OCI-LY3 (cell line): ENCODE measurements at regions not wholly inside any gene's neighbourhood (a gene's known extent, or its start where the extent isn't known, plus 50 kb on each side); places are given as distances from the start of the nearest gene placed in this dataset.
"Not testable (repeated sequence)": the region's sequence is repeated elsewhere in the genome, so short reads cannot be mapped to it uniquely, and the experiment has no call there.

ENCODE experiments used
- H2AFZ ChIP-seq: fragments of 200-600, 300-600 bp; shearing (Covaris generic); 2 replicates; pipeline ENCODE4 v1.6.0; 2014; ENCODE audit warnings: antibody characterized with exemption, low read depth, low read length
- H3K27ac ChIP-seq: fragments of 200-600, 300-600 bp; sonication (generic); 2 replicates; pipeline ENCODE4 v1.5.1; 2014; ENCODE audit warnings: mild to moderate bottlenecking, low read length, moderate library complexity, mixed read lengths
- H3K27me3 ChIP-seq: fragments of 200-600, 300-600 bp; sonication (generic); 2 replicates; pipeline ENCODE4 v1.6.1; 2014; ENCODE audit warnings: low read depth, low read length, mixed read lengths
- H3K36me3 ChIP-seq: fragments of 200-600, 300-600 bp; sonication (generic); replicated peaks from 2 replicates; pipeline ENCODE3; 2014; ENCODE audit warnings: low read depth, low read length, mixed read lengths
- H3K4me1 ChIP-seq: fragments of 300-600, 200-600 bp; sonication (generic); 2 replicates; pipeline ENCODE4 v1.6.1; 2014; ENCODE audit warnings: low read length, mixed read lengths
- H3K4me2 ChIP-seq: fragments of 200-600, 300-600 bp; sonication (generic); 2 replicates; pipeline ENCODE4 v1.6.1; 2014; ENCODE audit warnings: low read length, mixed read lengths
- H3K4me3 ChIP-seq: fragments of 300-600, 200-600 bp; sonication (generic); 2 replicates; pipeline ENCODE4 v1.5.1; 2014; ENCODE audit warnings: antibody characterized with exemption, mild to moderate bottlenecking, low read length, moderate library complexity
- H3K79me2 ChIP-seq: fragments of 300-600, 200-600 bp; shearing (Covaris generic); 2 replicates; pipeline ENCODE4 v1.6.1; 2014; ENCODE audit warnings: mild to moderate bottlenecking, low read length, mixed read lengths
- H3K9ac ChIP-seq: fragments of 300-600, 200-600 bp; shearing (Covaris generic); 2 replicates; pipeline ENCODE4 v1.6.0; 2014; ENCODE audit warnings: mild to moderate bottlenecking, low read length, moderate library complexity
- H3K9me3 ChIP-seq: fragments of 200-600, 300-600 bp; shearing (Covaris generic); 2 replicates; pipeline ENCODE4 v1.6.1; 2014; ENCODE audit warnings: low read length, mixed read lengths; ENCODE audit not compliant: insufficient read depth
- H4K20me1 ChIP-seq: fragments of 200-600, 300-600 bp; sonication (generic); 2 replicates; pipeline ENCODE4 v1.6.1; 2016; ENCODE audit warnings: low read length, mixed read lengths; ENCODE audit not compliant: insufficient read depth
- EZH2phosphoT487 ChIP-seq: fragments of 200-600 bp; shearing (Covaris generic); IDR thresholded peaks from 2 replicates; pipeline ENCODE4 v1.6.1; 2018; ENCODE audit warnings: antibody characterized with exemption, mixed run types, low read depth
- TF ChIP-seq, protein P1 (sequence below): fragments of 200-600, 300-600 bp; sonication (generic); IDR thresholded peaks from 2 replicates; pipeline ENCODE4 v1.5.1; 2014; ENCODE audit warnings: antibody characterized with exemption, low read length, low read depth

- no peak overlapping the region for H3K4me3 ChIP-seq
- no peaks in the 10 kb centered on the region for H3K79me2 ChIP-seq
- H3K27me3 ChIP-seq = no peaks in the 10 kb centered on the region
- H2AFZ ChIP-seq = no peak overlapping the region
- H3K4me2 ChIP-seq = no peak overlapping the region
- no peaks in the 10 kb centered on the region for H3K36me3 ChIP-seq
- no peaks in the 10 kb centered on the region for H3K9me3 ChIP-seq
- no peak overlapping the region for H3K27ac ChIP-seq
- H3K9ac ChIP-seq = no peak overlapping the region
- no peaks in the 10 kb centered on the region for H4K20me1 ChIP-seq
- no peaks in the 10 kb centered on the region for H3K4me1 ChIP-seq
- no peak for TF ChIP-seq EZH2phosphoT487
- TF ChIP-seq, protein P1, sequence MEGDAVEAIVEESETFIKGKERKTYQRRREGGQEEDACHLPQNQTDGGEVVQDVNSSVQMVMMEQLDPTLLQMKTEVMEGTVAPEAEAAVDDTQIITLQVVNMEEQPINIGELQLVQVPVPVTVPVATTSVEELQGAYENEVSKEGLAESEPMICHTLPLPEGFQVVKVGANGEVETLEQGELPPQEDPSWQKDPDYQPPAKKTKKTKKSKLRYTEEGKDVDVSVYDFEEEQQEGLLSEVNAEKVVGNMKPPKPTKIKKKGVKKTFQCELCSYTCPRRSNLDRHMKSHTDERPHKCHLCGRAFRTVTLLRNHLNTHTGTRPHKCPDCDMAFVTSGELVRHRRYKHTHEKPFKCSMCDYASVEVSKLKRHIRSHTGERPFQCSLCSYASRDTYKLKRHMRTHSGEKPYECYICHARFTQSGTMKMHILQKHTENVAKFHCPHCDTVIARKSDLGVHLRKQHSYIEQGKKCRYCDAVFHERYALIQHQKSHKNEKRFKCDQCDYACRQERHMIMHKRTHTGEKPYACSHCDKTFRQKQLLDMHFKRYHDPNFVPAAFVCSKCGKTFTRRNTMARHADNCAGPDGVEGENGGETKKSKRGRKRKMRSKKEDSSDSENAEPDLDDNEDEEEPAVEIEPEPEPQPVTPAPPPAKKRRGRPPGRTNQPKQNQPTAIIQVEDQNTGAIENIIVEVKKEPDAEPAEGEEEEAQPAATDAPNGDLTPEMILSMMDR = no peak
Measured at GRCh38 chr10:34058845-34059614, 724.6 kb upstream of the NRP1 start.

DNA sequence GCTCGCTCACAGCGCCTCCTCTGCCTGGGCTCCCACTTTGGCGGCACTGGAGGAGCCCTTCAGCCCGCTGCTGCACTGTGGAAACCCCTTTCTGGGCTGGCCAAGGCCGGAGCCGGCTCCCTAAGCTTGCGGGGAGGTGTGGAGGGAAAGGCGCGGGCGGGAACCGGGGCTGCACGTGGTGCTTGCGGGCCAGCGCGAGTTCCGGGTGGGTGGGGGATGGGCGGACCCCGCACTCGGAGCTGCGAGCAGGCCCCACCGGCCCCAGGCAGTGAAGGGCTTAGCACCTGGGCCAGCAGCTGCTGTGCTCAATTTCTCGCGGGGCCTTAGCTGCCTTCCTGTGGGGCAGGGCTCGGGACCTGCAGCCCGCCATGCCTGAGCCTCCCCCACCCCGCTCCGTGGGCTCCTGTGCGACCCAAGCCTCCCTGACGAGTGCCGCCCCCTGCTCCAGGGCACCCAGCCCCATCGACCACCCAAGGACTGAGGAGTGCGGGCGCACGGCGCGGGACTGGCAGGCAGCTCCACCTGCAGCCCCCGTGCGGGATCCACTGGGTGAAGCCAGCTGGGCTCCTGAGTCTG lies 721.0 kb upstream of the NRP1 start:
- H3K27ac ChIP-seq, H3K27me3 ChIP-seq, H3K4me1 ChIP-seq, H3K4me3 ChIP-seq, H3K4me2 ChIP-seq, H3K9ac ChIP-seq, H3K36me3 ChIP-seq, H3K9me3 ChIP-seq, H2AFZ ChIP-seq, H4K20me1 ChIP-seq, H3K79me2 ChIP-seq: not testable (repeated sequence)

GRCh38 chr10:34049887-34050286 lies 715.4 kb upstream of the NRP1 start:
- Histone ChIP-seq H3K4me2 (no peak overlapping the region), H3K27ac (no peak overlapping the region), H3K9me3 (no peaks in the 10 kb centered on the region)

DNA sequence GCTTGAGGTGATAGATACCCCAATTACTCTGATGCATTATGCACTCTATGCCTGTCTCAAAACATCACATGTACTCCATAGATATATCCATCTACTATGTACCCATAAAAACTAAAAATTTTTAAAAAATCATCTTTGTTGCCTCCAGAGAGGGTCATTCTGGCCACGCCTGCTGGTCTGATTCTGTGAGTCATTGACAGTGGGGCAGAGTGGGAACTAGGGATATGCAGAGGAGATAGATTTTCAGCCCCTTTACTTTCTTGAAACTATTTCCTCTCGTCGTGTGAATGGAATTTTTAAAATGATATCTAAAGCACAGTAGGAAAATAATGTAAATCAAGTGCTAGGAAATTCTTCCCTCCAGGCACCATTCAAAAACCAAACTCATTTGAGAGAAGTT lies 715.0 kb upstream of the NRP1 start:
- no peaks in the 10 kb centered on the region for H3K79me2 ChIP-seq
- no peaks in the 10 kb centered on the region for H3K9me3 ChIP-seq
- H3K4me2 ChIP-seq = no peak overlapping the region
- H2AFZ ChIP-seq = no peak overlapping the region
- TF ChIP-seq, protein P1 = no peak
- TF ChIP-seq EZH2phosphoT487 = no peak
- no peak overlapping the region for H3K27ac ChIP-seq
- no peaks in the 10 kb centered on the region for H4K20me1 ChIP-seq
- no peak overlapping the region for H3K9ac ChIP-seq
- H3K4me1 ChIP-seq = no peaks in the 10 kb centered on the region
- no peaks in the 10 kb centered on the region for H3K27me3 ChIP-seq
- H3K36me3 ChIP-seq = no peaks in the 10 kb centered on the region
- H3K4me3 ChIP-seq = no peak overlapping the region

More at GRCh38 chr10:34049887-34050286, 715.4 kb upstream of the NRP1 start:
- H2AFZ ChIP-seq = no peak overlapping the region
- no peaks in the 10 kb centered on the region for H4K20me1 ChIP-seq
- H3K4me1 ChIP-seq = no peaks in the 10 kb centered on the region
- H3K36me3 ChIP-seq = no peaks in the 10 kb centered on the region
- H3K79me2 ChIP-seq = no peaks in the 10 kb centered on the region
- TF ChIP-seq, protein P1 = no peak
- no peak for TF ChIP-seq EZH2phosphoT487
- no peaks in the 10 kb centered on the region for H3K27me3 ChIP-seq
- no peak overlapping the region for H3K4me3 ChIP-seq
- no peak overlapping the region for H3K9ac ChIP-seq
